HG03558 (cell line): ENCODE measurements at regions not wholly inside any gene's neighbourhood (a gene's known extent, or its start where the extent isn't known, plus 50 kb on each side); places are given as distances from the start of the nearest gene placed in this dataset.

ENCODE experiments used
- ATAC-seq: cut with Tn5 transposase; IDR thresholded peaks from one replicate; pipeline ENCODE4 v1.9.1; 2021; ENCODE audit warnings: moderate number of reproducible peaks; ENCODE audit not compliant: unreplicated experiment; ENCODE audit errors: extremely low read depth

GRCh38 chr2:235287375-235287733 is 206.5 kb upstream of the AGAP1 start:
- ATAC-seq = no peak

- no peak for ATAC-seq
Measured at GRCh38 chr2:235291461-235291860, 202.4 kb upstream of the AGAP1 start.

GRCh38 chr2:235293061-235293460 is 200.8 kb upstream of the AGAP1 start:
- no peak for ATAC-seq

GRCh38 chr2:235295831-235296230 is 198.0 kb upstream of the AGAP1 start:
- no peak for ATAC-seq

GRCh38 chr2:235300368-235301201 is 193.3 kb upstream of the AGAP1 start:
- ATAC-seq = no peak

- ATAC-seq = no peak
Measured at GRCh38 chr2:235301202-235302076, 192.4 kb upstream of the AGAP1 start.

- ATAC-seq = no peak
Measured at GRCh38 chr2:235302263-235302662, 191.6 kb upstream of the AGAP1 start.

GRCh38 chr2:235303499-235304291 is 190.1 kb upstream of the AGAP1 start:
- no peak for ATAC-seq

GRCh38 chr2:235305678-235306077 is 188.2 kb upstream of the AGAP1 start:
- ATAC-seq = no peak

- ATAC-seq = no peak
Measured at GRCh38 chr2:235311044-235311443, 182.8 kb upstream of the AGAP1 start.

- ATAC-seq = no peak
Measured at GRCh38 chr2:235312571-235312970, 181.3 kb upstream of the AGAP1 start.

GRCh38 chr2:235314371-235314930 is 179.4 kb upstream of the AGAP1 start:
- ATAC-seq = no peak

GRCh38 chr2:235319095-235319494 is 174.7 kb upstream of the AGAP1 start:
- ATAC-seq = no peak

- ATAC-seq = no peak
Measured at GRCh38 chr2:235320326-235320725, 173.5 kb upstream of the AGAP1 start.

GRCh38 chr2:235324324-235324723 is 169.5 kb upstream of the AGAP1 start:
- no peak for ATAC-seq

- ATAC-seq = no peak
Measured at GRCh38 chr2:235325151-235325550, 168.7 kb upstream of the AGAP1 start.

GRCh38 chr2:235328991-235329390 is 164.9 kb upstream of the AGAP1 start:
- ATAC-seq = no peak

GRCh38 chr2:235330775-235331451 is 162.9 kb upstream of the AGAP1 start:
- ATAC-seq = no peak

GRCh38 chr2:235332240-235332890 is 161.5 kb upstream of the AGAP1 start:
- no peak for ATAC-seq
